Embryonic facial prominence (tissue), 1 donor: ENCODE measurements at regions not wholly inside any gene's neighbourhood (a gene's known extent, or its start where the extent isn't known, plus 50 kb on each side); places are given as distances from the start of the nearest gene placed in this dataset.

Experiments used
- DNase-seq: peaks from one replicate; pipeline ENCODE4 v3.0.0-alpha.2; 2016; ENCODE audit errors: extremely low spot score

DNA sequence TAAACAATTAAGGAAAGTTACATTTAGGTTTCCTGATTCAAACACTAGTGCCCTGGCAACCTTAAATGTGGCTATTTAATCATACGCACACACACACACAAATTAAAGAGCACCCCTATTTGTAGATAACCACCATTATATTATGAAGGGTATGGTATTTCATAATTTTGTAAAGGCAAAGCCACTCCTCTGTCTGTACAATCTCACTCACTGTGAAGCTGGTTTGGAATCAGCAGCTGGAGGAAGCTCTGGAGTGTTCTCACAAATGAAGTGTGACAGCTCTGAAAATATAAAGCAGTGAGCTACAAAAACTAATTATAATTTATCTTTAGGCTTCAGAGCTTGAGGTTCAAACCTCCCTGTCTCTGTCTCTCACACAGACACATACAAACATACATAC is 57.9 kb upstream of the KCNJ16 start:
- no peak for DNase-seq

DNA sequence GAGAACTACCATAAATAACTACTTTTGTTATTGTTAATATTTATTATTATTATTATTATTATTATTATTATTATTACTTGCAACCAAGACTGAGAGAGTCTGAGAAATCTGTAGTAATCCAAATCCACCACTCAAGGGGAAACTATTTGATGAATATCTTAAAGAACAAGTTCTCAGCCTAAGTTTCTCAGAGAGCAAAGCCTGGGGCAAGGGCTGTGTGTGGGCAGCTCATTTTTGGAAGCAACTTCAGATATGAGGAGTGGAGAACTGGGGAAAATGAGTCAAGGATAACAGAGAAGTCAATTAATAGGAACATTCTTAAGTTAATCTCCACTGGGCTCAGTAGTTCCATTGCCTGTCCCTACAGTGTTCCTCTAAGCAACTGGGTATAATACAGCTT is 57.1 kb upstream of the KCNJ16 start:
- no peak for DNase-seq

DNA sequence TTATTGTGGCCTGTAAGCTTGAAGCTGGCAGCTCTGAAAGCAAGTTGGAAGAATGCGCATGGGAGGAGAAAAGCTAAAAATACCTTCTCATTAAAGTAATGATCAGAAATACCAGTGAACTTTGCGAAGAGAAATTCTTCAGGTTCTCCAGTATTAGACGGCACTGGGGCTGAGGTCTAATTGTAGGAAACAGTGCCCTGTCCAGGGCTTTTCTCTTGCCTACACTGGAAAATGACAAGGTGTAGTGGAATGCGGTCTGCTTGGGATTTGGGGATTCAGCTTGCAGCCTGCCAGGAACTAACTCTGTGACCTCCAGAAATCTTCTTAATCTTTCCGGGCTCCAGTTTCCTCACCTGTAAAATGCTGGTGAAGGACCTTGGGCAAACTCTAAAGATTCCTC is 53.3 kb upstream of the KCNJ16 start:
- DNase-seq, result no peak

DNA sequence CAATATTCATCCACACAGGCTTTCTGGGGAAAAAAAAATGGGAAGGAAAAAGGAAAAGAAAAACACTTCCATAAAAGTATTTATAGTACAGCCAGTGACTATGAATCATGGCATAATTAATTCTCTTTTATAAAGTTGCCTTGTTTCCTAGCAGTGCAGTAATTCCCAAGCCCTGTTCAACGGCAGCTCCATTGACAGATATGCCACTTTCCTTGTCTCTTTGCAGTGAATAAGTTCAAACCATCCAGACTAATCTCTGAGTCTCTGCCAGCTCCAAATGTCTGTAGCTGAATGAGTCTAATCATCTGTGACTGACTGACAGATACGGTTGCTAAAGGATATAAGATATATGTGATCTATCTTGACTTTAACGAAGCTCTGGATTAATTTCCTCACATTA is 52.9 kb upstream of the KCNJ16 start:
- DNase-seq, result no peak

DNA sequence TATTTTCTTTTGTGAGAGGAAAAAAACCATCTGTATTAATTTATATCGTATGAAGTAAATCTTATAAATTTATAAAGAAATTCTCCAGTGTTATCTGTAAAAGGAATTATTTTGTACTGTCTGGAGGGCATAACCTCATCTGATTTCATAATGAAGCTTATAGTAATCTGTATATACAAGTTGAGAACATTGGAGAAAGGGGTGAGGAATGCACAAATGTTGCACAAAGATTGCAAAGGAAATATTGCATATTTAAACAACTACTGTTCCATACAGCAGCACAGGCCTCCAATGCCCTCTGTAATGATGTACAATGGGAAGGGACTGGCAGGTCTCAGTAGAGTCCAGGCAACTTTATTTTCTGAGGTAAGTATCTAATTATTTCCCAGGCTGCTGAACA is 50.8 kb upstream of the KCNJ16 start:
- DNase-seq, result no peak
